ENCODE measurements at regions not wholly inside any gene's neighbourhood (a gene's known extent, or its start where the extent isn't known, plus 50 kb on each side); places are given as distances from the start of the nearest gene placed in this dataset.
A peak's percentile ranks its signal among the peaks of the same experiment; 100 is the strongest.

GRCh38 chr2:41605311-41605710 is 442.5 kb upstream of the PKDCC start:
- Histone ChIP-seq H3K4me1 (peaks cover 0 to 2% (median 0%) of the 10 kb centered on the region in 4 donors), H3K9me3 (no peaks in the 10 kb centered on the region), H3K27me3 (no peaks in the 10 kb centered on the region), H3K36me3 (no peaks in the 10 kb centered on the region), H3K27ac (peak overlapping the region in 2 of 4 donors; percentile 0 to 51), H3K4me3 (no peak overlapping the region)
- TF ChIP-seq POLR2AphosphoS5 (IDR thresholded peaks at IDR 0.05) (no peak), CTCF (IDR thresholded peaks at IDR 0.05) (no peak), POLR2A (IDR thresholded peaks at IDR 0.05) (no peak), EP300 (IDR thresholded peaks at IDR 0.05) (no peak)
- intact Hi-C loops (cut with DNase I): no loop called here
- 89 to 90% methylated on average over 1 of the region's 1 CpG for WGBS, 2 donors
- no peak for DNase-seq

GRCh38 chr2:41605914-41606313 is 441.9 kb upstream of the PKDCC start:
- intact Hi-C loops (cut with DNase I): no loop called here
- H3K4me1 ChIP-seq: peaks cover 0 to 8% (median 4%) of the 10 kb centered on the region in 4 donors
- TF ChIP-seq POLR2A (IDR thresholded peaks at IDR 0.05) (no peak), POLR2AphosphoS5 (IDR thresholded peaks at IDR 0.05) (no peak), CTCF (IDR thresholded peaks at IDR 0.05) (no peak), EP300 (IDR thresholded peaks at IDR 0.05) (no peak)
- H3K4me3 ChIP-seq: no peak overlapping the region
- no peak overlapping the region for H3K27ac ChIP-seq
- DNase-seq: no peak
- no peaks in the 10 kb centered on the region for H3K9me3 ChIP-seq
- H3K36me3 ChIP-seq: no peaks in the 10 kb centered on the region
- no peaks in the 10 kb centered on the region for H3K27me3 ChIP-seq

GRCh38 chr2:41610501-41611190 is 437.2 kb upstream of the PKDCC start:
- intact Hi-C loops (cut with DNase I): no loop called here

GRCh38 chr2:41618754-41619153 is 429.1 kb upstream of the PKDCC start:
- no peak for TF ChIP-seq CTCF (IDR thresholded peaks at IDR 0.05)
- H3K36me3 ChIP-seq: no peaks in the 10 kb centered on the region
- intact Hi-C loops (cut with DNase I): no loop called here
- DNase-seq: no peak
- H3K9me3 ChIP-seq: no peaks in the 10 kb centered on the region
- 67 to 74% methylated on average over 3 of the region's 3 CpGs for WGBS, 2 donors
- H3K4me3 ChIP-seq: no peak overlapping the region
- no peaks in the 10 kb centered on the region for H3K27me3 ChIP-seq
- no peaks in the 10 kb centered on the region for H3K4me1 ChIP-seq
- no peak overlapping the region for H3K27ac ChIP-seq

More at GRCh38 chr2:41610501-41611190, 437.2 kb upstream of the PKDCC start:
- no peak for DNase-seq
- 51 to 53% methylated on average over 6 of the region's 6 CpGs for WGBS, 2 donors
- TF ChIP-seq EP300 (IDR thresholded peaks at IDR 0.05) (no peak), CTCF (IDR thresholded peaks at IDR 0.05) (no peak), POLR2A (IDR thresholded peaks at IDR 0.05) (no peak), POLR2AphosphoS5 (IDR thresholded peaks at IDR 0.05) (no peak)
- Histone ChIP-seq H3K9me3 (no peaks in the 10 kb centered on the region), H3K36me3 (no peaks in the 10 kb centered on the region), H3K27me3 (no peaks in the 10 kb centered on the region), H3K4me3 (no peak overlapping the region), H3K27ac (peak overlapping the region; percentile 44 to 85 (median 59)), H3K4me1 (peaks cover 0 to 11% (median 8%) of the 10 kb centered on the region in 4 donors)

GRCh38 chr2:41621095-41621494 is 426.7 kb upstream of the PKDCC start:
- Histone ChIP-seq H3K9me3 (no peaks in the 10 kb centered on the region), H3K27ac (no peak overlapping the region), H3K27me3 (no peaks in the 10 kb centered on the region), H3K36me3 (no peaks in the 10 kb centered on the region), H3K4me3 (no peak overlapping the region), H3K4me1 (peaks cover 0 to 3% (median 0%) of the 10 kb centered on the region in 4 donors)
- DNase-seq: no peak
- WGBS, 2 donors: 64 to 86% methylated on average over 3 of the region's 3 CpGs
- intact Hi-C loops (cut with DNase I): no loop called here
- TF ChIP-seq CTCF (IDR thresholded peaks at IDR 0.05): no peak
- TF ChIP-seq POLR2AphosphoS5 (IDR thresholded peaks at IDR 0.05): no peak
- TF ChIP-seq EP300 (IDR thresholded peaks at IDR 0.05): no peak
- no peak for TF ChIP-seq POLR2A (IDR thresholded peaks at IDR 0.05)

All from sigmoid colon (tissue), 6 donors.